ENCODE measurements at regions not wholly inside any gene's neighbourhood (a gene's known extent, or its start where the extent isn't known, plus 50 kb on each side); places are given as distances from the start of the nearest gene placed in this dataset.

- no peak for TF ChIP-seq CTCF (IDR thresholded peaks at IDR 0.05)
- TF ChIP-seq POLR2A (IDR thresholded peaks at IDR 0.05), result no peak
These were observed 582.4 kb downstream of the IRS1 start for GRCh38 chr2:226217191-226217590.

Data from heart left ventricle (tissue), 13 donors.